ENCODE measurements at regions not wholly inside any gene's neighbourhood (a gene's known extent, or its start where the extent isn't known, plus 50 kb on each side); places are given as distances from the start of the nearest gene placed in this dataset.

DNA sequence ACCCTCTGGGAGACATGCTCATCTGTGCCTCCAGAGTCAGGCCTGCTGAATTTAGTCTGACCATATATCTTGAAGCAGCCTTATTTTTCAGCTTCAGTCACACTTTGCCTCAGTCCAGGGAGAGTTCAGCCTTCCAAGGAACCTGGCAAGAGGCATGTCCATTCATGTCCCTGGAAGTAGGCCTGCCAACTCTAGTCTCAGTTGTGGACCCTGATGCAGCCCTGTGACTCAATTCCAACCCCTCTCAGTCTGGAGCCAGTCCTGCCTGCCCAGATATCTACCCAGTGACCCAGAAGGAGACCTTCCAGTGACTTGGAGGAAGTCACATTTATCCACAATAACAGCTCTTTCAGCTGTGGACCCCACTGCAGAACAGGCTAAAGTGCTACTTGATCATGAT lies 566.6 kb downstream of the TMEM135 start:
- TF ChIP-seq, protein P1, sequence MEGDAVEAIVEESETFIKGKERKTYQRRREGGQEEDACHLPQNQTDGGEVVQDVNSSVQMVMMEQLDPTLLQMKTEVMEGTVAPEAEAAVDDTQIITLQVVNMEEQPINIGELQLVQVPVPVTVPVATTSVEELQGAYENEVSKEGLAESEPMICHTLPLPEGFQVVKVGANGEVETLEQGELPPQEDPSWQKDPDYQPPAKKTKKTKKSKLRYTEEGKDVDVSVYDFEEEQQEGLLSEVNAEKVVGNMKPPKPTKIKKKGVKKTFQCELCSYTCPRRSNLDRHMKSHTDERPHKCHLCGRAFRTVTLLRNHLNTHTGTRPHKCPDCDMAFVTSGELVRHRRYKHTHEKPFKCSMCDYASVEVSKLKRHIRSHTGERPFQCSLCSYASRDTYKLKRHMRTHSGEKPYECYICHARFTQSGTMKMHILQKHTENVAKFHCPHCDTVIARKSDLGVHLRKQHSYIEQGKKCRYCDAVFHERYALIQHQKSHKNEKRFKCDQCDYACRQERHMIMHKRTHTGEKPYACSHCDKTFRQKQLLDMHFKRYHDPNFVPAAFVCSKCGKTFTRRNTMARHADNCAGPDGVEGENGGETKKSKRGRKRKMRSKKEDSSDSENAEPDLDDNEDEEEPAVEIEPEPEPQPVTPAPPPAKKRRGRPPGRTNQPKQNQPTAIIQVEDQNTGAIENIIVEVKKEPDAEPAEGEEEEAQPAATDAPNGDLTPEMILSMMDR (IDR thresholded peaks at IDR 0.05), result no peak
- no peak for TF ChIP-seq POLR2A (IDR thresholded peaks at IDR 0.05)

Data from lower leg skin (tissue), 3 donors.